OCI-LY3 (cell line): ENCODE measurements at regions not wholly inside any gene's neighbourhood (a gene's known extent, or its start where the extent isn't known, plus 50 kb on each side); places are given as distances from the start of the nearest gene placed in this dataset.

ENCODE experiments used
- H2AFZ ChIP-seq: fragments of 200-600, 300-600 bp; shearing (Covaris generic); 2 replicates; pipeline ENCODE4 v1.6.0; 2014; ENCODE audit warnings: antibody characterized with exemption, low read depth, low read length
- H3K27ac ChIP-seq: fragments of 200-600, 300-600 bp; sonication (generic); 2 replicates; pipeline ENCODE4 v1.5.1; 2014; ENCODE audit warnings: mild to moderate bottlenecking, low read length, moderate library complexity, mixed read lengths
- H3K27me3 ChIP-seq: fragments of 200-600, 300-600 bp; sonication (generic); 2 replicates; pipeline ENCODE4 v1.6.1; 2014; ENCODE audit warnings: low read depth, low read length, mixed read lengths
- H3K36me3 ChIP-seq: fragments of 200-600, 300-600 bp; sonication (generic); replicated peaks from 2 replicates; pipeline ENCODE3; 2014; ENCODE audit warnings: low read depth, low read length, mixed read lengths
- H3K4me1 ChIP-seq: fragments of 300-600, 200-600 bp; sonication (generic); 2 replicates; pipeline ENCODE4 v1.6.1; 2014; ENCODE audit warnings: low read length, mixed read lengths
- H3K4me2 ChIP-seq: fragments of 200-600, 300-600 bp; sonication (generic); 2 replicates; pipeline ENCODE4 v1.6.1; 2014; ENCODE audit warnings: low read length, mixed read lengths
- H3K4me3 ChIP-seq: fragments of 300-600, 200-600 bp; sonication (generic); 2 replicates; pipeline ENCODE4 v1.5.1; 2014; ENCODE audit warnings: antibody characterized with exemption, mild to moderate bottlenecking, low read length, moderate library complexity
- H3K79me2 ChIP-seq: fragments of 300-600, 200-600 bp; shearing (Covaris generic); 2 replicates; pipeline ENCODE4 v1.6.1; 2014; ENCODE audit warnings: mild to moderate bottlenecking, low read length, mixed read lengths
- H3K9ac ChIP-seq: fragments of 300-600, 200-600 bp; shearing (Covaris generic); 2 replicates; pipeline ENCODE4 v1.6.0; 2014; ENCODE audit warnings: mild to moderate bottlenecking, low read length, moderate library complexity
- H3K9me3 ChIP-seq: fragments of 200-600, 300-600 bp; shearing (Covaris generic); 2 replicates; pipeline ENCODE4 v1.6.1; 2014; ENCODE audit warnings: low read length, mixed read lengths; ENCODE audit not compliant: insufficient read depth
- H4K20me1 ChIP-seq: fragments of 200-600, 300-600 bp; sonication (generic); 2 replicates; pipeline ENCODE4 v1.6.1; 2016; ENCODE audit warnings: low read length, mixed read lengths; ENCODE audit not compliant: insufficient read depth
- EZH2phosphoT487 ChIP-seq: fragments of 200-600 bp; shearing (Covaris generic); IDR thresholded peaks from 2 replicates; pipeline ENCODE4 v1.6.1; 2018; ENCODE audit warnings: antibody characterized with exemption, mixed run types, low read depth
- TF ChIP-seq, protein P1 (sequence below): fragments of 200-600, 300-600 bp; sonication (generic); IDR thresholded peaks from 2 replicates; pipeline ENCODE4 v1.5.1; 2014; ENCODE audit warnings: antibody characterized with exemption, low read length, low read depth

DNA sequence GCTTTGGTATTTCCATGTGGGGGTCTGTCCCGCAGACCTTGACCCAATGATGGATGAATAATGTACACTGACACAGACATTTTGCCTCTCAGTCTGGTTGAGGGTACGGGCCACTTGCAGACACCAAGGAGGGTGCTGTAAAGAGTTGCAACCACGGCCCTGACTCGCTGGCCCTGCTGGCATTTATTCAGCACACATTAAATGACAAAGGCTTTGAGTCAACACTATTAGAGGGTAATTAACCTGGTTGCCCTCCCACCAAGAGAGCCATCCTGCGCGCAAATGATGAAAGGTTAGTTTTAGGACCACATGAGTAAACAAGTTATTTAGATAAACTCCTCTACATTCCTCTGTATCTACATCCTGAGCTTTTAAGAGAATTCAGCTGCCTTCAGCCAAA lies 308.9 kb upstream of the MMS22L start:
- Histone ChIP-seq H3K9me3 (no peaks in the 10 kb centered on the region), H3K27ac (no peak overlapping the region), H3K4me3 (no peak overlapping the region), H3K36me3 (no peaks in the 10 kb centered on the region), H3K4me1 (no peaks in the 10 kb centered on the region), H3K4me2 (no peak overlapping the region), H3K27me3 (no peaks in the 10 kb centered on the region), H3K79me2 (no peaks in the 10 kb centered on the region), H4K20me1 (no peaks in the 10 kb centered on the region), H2AFZ (no peak overlapping the region), H3K9ac (no peak overlapping the region)
- TF ChIP-seq, protein P1, sequence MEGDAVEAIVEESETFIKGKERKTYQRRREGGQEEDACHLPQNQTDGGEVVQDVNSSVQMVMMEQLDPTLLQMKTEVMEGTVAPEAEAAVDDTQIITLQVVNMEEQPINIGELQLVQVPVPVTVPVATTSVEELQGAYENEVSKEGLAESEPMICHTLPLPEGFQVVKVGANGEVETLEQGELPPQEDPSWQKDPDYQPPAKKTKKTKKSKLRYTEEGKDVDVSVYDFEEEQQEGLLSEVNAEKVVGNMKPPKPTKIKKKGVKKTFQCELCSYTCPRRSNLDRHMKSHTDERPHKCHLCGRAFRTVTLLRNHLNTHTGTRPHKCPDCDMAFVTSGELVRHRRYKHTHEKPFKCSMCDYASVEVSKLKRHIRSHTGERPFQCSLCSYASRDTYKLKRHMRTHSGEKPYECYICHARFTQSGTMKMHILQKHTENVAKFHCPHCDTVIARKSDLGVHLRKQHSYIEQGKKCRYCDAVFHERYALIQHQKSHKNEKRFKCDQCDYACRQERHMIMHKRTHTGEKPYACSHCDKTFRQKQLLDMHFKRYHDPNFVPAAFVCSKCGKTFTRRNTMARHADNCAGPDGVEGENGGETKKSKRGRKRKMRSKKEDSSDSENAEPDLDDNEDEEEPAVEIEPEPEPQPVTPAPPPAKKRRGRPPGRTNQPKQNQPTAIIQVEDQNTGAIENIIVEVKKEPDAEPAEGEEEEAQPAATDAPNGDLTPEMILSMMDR: no peak
- no peak for TF ChIP-seq EZH2phosphoT487

DNA sequence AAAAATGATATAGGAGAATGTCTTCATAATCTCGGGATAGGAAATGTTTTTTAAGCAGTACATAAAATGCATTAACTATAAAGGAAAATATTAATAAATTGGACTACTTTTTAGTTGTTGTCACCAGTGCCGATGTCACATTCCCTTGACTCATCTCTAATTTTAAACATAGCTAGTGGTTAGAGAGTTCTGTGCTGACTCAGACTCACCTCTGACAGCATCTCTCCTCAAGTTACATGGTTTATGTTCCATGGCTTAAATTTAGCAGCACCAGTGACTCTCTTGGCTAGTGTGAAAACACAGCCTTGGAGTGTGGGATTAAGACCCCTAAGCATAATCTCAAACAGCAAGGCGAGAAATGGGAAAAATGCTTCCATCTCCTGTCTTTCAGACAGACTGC lies 311.8 kb upstream of the MMS22L start:
- TF ChIP-seq, protein P1: no peak
- no peak for TF ChIP-seq EZH2phosphoT487
- Histone ChIP-seq H2AFZ (no peak overlapping the region; the same call in 1 of the 2 replicates), H3K4me2 (no peak overlapping the region), H3K4me3 (no peak overlapping the region), H4K20me1 (no peaks in the 10 kb centered on the region), H3K27ac (no peak overlapping the region), H3K36me3 (no peaks in the 10 kb centered on the region), H3K27me3 (no peaks in the 10 kb centered on the region), H3K4me1 (no peaks in the 10 kb centered on the region), H3K79me2 (no peaks in the 10 kb centered on the region), H3K9ac (no peak overlapping the region), H3K9me3 (no peaks in the 10 kb centered on the region)

DNA sequence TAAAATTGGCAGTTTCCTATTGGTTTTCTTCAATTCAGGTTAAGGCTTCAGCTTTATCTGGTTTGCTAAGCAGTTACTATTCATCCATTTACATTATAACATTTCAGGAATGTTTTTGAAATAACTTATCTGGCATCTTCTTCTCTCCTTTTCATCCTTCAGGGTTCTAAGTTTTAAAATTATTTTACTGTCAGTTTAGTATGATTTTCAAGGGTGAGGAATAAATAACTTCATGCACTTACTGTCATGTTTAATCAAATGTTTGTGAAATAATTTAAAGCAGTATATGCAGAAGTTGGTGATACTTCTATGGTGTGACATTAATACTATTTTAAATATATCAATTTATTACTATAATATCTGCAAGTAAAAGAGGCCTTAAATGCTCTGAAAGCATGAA lies 338.1 kb upstream of the MMS22L start:
- Histone ChIP-seq H3K9me3 (no peaks in the 10 kb centered on the region), H3K27me3 (no peaks in the 10 kb centered on the region), H3K36me3 (no peaks in the 10 kb centered on the region), H3K9ac (no peak overlapping the region), H2AFZ (no peak overlapping the region), H3K4me3 (no peak overlapping the region), H3K4me1 (no peaks in the 10 kb centered on the region), H3K4me2 (no peak overlapping the region), H3K79me2 (no peaks in the 10 kb centered on the region), H3K27ac (no peak overlapping the region), H4K20me1 (no peaks in the 10 kb centered on the region)
- TF ChIP-seq EZH2phosphoT487: no peak
- TF ChIP-seq, protein P1: no peak

DNA sequence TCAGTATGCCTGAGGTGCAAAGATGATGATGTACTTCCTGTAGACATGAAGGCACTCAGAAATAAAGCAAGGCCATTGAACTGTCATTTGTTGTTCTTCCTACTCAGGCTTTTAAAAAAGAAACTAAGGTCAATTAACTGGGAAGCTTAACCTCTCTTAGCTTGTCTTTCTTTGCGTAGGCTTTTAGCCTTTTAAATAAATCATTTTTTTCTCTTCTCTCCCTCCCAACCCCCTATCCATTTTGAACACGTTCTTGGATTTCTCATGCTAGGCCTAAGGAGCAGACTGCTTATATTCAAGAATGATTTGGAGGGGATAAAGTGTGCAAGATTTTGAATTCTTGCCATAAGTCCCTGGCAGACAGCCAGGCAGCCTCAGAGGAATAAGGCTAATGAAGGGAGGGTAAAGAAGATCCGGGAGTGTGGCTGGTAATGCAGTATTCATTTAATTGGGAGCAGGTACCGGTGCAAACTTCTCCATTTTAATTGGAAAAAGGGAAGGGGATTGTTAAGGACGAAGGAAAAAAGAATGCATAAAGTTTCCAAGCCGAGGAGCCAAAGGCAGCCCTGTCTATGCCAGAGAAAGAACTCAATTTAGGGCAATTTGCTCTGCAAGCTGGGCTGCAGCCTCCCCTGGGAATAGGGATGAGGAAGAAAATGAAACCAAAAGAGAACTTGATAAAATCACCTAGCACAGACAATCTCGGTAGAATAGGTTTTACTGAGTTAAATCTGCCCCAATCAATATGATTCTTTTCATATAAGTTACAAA lies 343.8 kb upstream of the MMS22L start:
- no peak overlapping the region for H3K27ac ChIP-seq
- no peaks in the 10 kb centered on the region for H4K20me1 ChIP-seq
- H2AFZ ChIP-seq: no peak overlapping the region
- H3K79me2 ChIP-seq: no peaks in the 10 kb centered on the region
- TF ChIP-seq, protein P1: no peak
- TF ChIP-seq EZH2phosphoT487: no peak
- no peak overlapping the region for H3K4me2 ChIP-seq
- H3K4me1 ChIP-seq: no peaks in the 10 kb centered on the region
- no peak overlapping the region for H3K9ac ChIP-seq
- no peak overlapping the region for H3K4me3 ChIP-seq
- H3K9me3 ChIP-seq: no peaks in the 10 kb centered on the region
- no peaks in the 10 kb centered on the region for H3K27me3 ChIP-seq
- H3K36me3 ChIP-seq: no peaks in the 10 kb centered on the region
